ENCODE measurements at regions not wholly inside any gene's neighbourhood (a gene's known extent, or its start where the extent isn't known, plus 50 kb on each side); places are given as distances from the start of the nearest gene placed in this dataset.

GRCh38 chr2:207403141-207403540 lies 126.6 kb upstream of the CREB1 start:
- Histone ChIP-seq H3K27ac (ENCODE audit: low read depth, low read length) (no peak overlapping the region), H3K4me2 (ENCODE audit: low read depth, low read length, poor library complexity, severe bottlenecking) (no peak overlapping the region), H3K27me3 (ENCODE audit: low read length) (no peaks in the 10 kb centered on the region; the same call in 1 of the 2 replicates), H3K9ac (ENCODE audit: low read length) (no peak overlapping the region), H3F3A (ENCODE audit: insufficient read depth) (no peaks in the 10 kb centered on the region), H3K79me2 (ENCODE audit: insufficient read depth, low read length) (no peaks in the 10 kb centered on the region), H2AFZ (ENCODE audit: low read depth, low read length, severe bottlenecking) (no peak overlapping the region), H3K9me2 (replicated peaks; ENCODE audit: insufficient read depth, low read length) (no peaks in the 10 kb centered on the region), H4K20me1 (ENCODE audit: low read depth, low read length) (no peaks in the 10 kb centered on the region), H3K9me3 (ENCODE audit: insufficient read depth, low read length) (no peaks in the 10 kb centered on the region), H3K4me3 (ENCODE audit: insufficient read depth, low read length, poor library complexity, severe bottlenecking) (no peak overlapping the region), H3K36me3 (ENCODE audit: low read length) (no peaks in the 10 kb centered on the region)
- TF ChIP-seq EZH2phosphoT487 (conservative IDR thresholded peaks at IDR 0.05; ENCODE audit: low read length), result no peak
- TF ChIP-seq, protein P1, sequence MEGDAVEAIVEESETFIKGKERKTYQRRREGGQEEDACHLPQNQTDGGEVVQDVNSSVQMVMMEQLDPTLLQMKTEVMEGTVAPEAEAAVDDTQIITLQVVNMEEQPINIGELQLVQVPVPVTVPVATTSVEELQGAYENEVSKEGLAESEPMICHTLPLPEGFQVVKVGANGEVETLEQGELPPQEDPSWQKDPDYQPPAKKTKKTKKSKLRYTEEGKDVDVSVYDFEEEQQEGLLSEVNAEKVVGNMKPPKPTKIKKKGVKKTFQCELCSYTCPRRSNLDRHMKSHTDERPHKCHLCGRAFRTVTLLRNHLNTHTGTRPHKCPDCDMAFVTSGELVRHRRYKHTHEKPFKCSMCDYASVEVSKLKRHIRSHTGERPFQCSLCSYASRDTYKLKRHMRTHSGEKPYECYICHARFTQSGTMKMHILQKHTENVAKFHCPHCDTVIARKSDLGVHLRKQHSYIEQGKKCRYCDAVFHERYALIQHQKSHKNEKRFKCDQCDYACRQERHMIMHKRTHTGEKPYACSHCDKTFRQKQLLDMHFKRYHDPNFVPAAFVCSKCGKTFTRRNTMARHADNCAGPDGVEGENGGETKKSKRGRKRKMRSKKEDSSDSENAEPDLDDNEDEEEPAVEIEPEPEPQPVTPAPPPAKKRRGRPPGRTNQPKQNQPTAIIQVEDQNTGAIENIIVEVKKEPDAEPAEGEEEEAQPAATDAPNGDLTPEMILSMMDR (IDR thresholded peaks at IDR 0.05; ENCODE audit: insufficient read depth, low read length, poor library complexity, severe bottlenecking), result no peak

DNA sequence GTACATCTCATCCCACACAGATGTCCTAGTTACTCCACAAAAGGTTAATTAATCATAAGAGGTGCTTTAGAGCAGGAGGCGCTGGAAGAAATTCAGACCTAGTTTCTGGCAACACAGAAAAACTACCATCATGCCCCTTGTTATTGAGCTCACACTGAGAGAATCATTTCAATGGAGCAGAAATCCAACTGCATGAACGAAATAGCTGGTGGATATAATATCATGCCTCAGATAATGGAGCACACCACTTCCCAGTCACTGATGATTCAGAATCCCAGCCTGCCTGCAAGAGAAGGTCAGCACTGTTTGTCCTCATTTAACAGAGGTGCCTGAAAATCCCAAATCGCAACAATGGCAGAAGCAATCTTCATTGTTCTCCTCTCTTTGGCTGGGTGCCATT lies 125.8 kb upstream of the CREB1 start:
- no peak overlapping the region for H3K4me2 ChIP-seq (ENCODE audit: low read depth, low read length, poor library complexity, severe bottlenecking)
- no peak for TF ChIP-seq EZH2phosphoT487 (conservative IDR thresholded peaks at IDR 0.05; ENCODE audit: low read length)
- TF ChIP-seq, protein P1 (IDR thresholded peaks at IDR 0.05; ENCODE audit: insufficient read depth, low read length, poor library complexity, severe bottlenecking), result no peak
- no peaks in the 10 kb centered on the region for H3K9me2 ChIP-seq (replicated peaks; ENCODE audit: insufficient read depth, low read length)
- no peaks in the 10 kb centered on the region for H3K79me2 ChIP-seq (ENCODE audit: insufficient read depth, low read length)
- no peaks in the 10 kb centered on the region for H3K9me3 ChIP-seq (ENCODE audit: insufficient read depth, low read length)
- H3F3A ChIP-seq (ENCODE audit: insufficient read depth), result no peaks in the 10 kb centered on the region
- no peaks in the 10 kb centered on the region for H3K36me3 ChIP-seq (ENCODE audit: low read length)
- H3K27me3 ChIP-seq (ENCODE audit: low read length), result no peaks in the 10 kb centered on the region; the same call in 1 of the 2 replicates
- H4K20me1 ChIP-seq (ENCODE audit: low read depth, low read length), result no peaks in the 10 kb centered on the region
- H2AFZ ChIP-seq (ENCODE audit: low read depth, low read length, severe bottlenecking), result no peak overlapping the region
- H3K27ac ChIP-seq (ENCODE audit: low read depth, low read length), result no peak overlapping the region
- H3K4me3 ChIP-seq (ENCODE audit: insufficient read depth, low read length, poor library complexity, severe bottlenecking), result no peak overlapping the region
- no peak overlapping the region for H3K9ac ChIP-seq (ENCODE audit: low read length)

DNA sequence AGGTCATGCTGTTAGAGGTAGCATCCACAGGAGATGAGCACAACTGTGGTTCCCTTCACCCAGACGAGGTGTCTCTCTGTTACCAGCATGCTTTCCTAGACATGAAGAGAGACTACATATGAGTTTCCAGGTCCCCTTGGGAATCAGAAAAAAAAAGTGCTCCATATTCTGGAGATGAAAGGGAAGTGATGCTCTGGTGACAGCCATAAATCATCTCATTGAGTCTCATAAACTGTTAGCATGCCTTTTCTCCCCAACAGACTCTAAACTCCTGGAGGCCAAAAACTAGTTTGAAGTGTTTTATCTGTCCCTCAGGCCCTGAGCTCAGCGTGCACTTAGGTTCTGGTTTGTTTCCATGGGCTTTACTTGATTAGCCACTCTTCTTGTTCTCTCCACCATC lies 124.6 kb upstream of the CREB1 start:
- Histone ChIP-seq H3K4me2 (ENCODE audit: low read depth, low read length, poor library complexity, severe bottlenecking) (no peak overlapping the region), H3K9me3 (ENCODE audit: insufficient read depth, low read length) (no peaks in the 10 kb centered on the region), H3F3A (ENCODE audit: insufficient read depth) (no peaks in the 10 kb centered on the region), H4K20me1 (ENCODE audit: low read depth, low read length) (no peaks in the 10 kb centered on the region), H3K4me3 (ENCODE audit: insufficient read depth, low read length, poor library complexity, severe bottlenecking) (no peak overlapping the region), H3K27ac (ENCODE audit: low read depth, low read length) (no peak overlapping the region), H2AFZ (ENCODE audit: low read depth, low read length, severe bottlenecking) (no peak overlapping the region), H3K9me2 (replicated peaks; ENCODE audit: insufficient read depth, low read length) (no peaks in the 10 kb centered on the region), H3K9ac (ENCODE audit: low read length) (no peak overlapping the region), H3K27me3 (ENCODE audit: low read length) (no peaks in the 10 kb centered on the region; the same call in 1 of the 2 replicates), H3K36me3 (ENCODE audit: low read length) (no peaks in the 10 kb centered on the region), H3K79me2 (ENCODE audit: insufficient read depth, low read length) (no peaks in the 10 kb centered on the region)
- TF ChIP-seq, protein P1 (IDR thresholded peaks at IDR 0.05; ENCODE audit: insufficient read depth, low read length, poor library complexity, severe bottlenecking), result no peak
- TF ChIP-seq EZH2phosphoT487 (conservative IDR thresholded peaks at IDR 0.05; ENCODE audit: low read length), result no peak

All from SU-DHL-6 (cell line).